ENCODE measurements at regions not wholly inside any gene's neighbourhood (a gene's known extent, or its start where the extent isn't known, plus 50 kb on each side); places are given as distances from the start of the nearest gene placed in this dataset.
"Not testable (repeated sequence)": the region's sequence is repeated elsewhere in the genome, so short reads cannot be mapped to it uniquely, and the experiment has no call there.

- TF ChIP-seq POLR2A (IDR thresholded peaks at IDR 0.05) = not testable (repeated sequence)
- TF ChIP-seq, protein P1, sequence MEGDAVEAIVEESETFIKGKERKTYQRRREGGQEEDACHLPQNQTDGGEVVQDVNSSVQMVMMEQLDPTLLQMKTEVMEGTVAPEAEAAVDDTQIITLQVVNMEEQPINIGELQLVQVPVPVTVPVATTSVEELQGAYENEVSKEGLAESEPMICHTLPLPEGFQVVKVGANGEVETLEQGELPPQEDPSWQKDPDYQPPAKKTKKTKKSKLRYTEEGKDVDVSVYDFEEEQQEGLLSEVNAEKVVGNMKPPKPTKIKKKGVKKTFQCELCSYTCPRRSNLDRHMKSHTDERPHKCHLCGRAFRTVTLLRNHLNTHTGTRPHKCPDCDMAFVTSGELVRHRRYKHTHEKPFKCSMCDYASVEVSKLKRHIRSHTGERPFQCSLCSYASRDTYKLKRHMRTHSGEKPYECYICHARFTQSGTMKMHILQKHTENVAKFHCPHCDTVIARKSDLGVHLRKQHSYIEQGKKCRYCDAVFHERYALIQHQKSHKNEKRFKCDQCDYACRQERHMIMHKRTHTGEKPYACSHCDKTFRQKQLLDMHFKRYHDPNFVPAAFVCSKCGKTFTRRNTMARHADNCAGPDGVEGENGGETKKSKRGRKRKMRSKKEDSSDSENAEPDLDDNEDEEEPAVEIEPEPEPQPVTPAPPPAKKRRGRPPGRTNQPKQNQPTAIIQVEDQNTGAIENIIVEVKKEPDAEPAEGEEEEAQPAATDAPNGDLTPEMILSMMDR (IDR thresholded peaks at IDR 0.05) = not testable (repeated sequence)
Observed at GRCh38 chr11:12059144-12059543, 50.7 kb upstream of the DKK3 start.
